Activated T-cell treated with anti-CD3 and anti-CD28 coated beads, Interleukin-2, amount 50 U/mL, for 72 hours (primary cell): ENCODE measurements at regions not wholly inside any gene's neighbourhood (a gene's known extent, or its start where the extent isn't known, plus 50 kb on each side); places are given as distances from the start of the nearest gene placed in this dataset.

ENCODE experiments used
- ATAC-seq, 2 donors: fragments of 150-1000 bp; cut with Tn5 transposase; replicated peaks in 1 of 2; 2 replicates each; pipeline ENCODE4 v1.10.0; 2021; ENCODE audit warnings: moderate library complexity in 2 of 2, mild to moderate bottlenecking in 1 of 2
- DNase-seq, 2 donors: peaks; one replicate each; pipeline ENCODE4 v3.0.0; 2021 to 2022; ENCODE audit warnings: mixed read lengths in 1 of 2
- H3K27ac Mint-ChIP-seq: one replicate; pipeline ENCODE4 v1.8.0; 2022; ENCODE audit warnings: mild to moderate bottlenecking, moderate library complexity, mixed read lengths
- H3K27me3 Mint-ChIP-seq: one replicate; pipeline ENCODE4 v1.8.0; 2022; ENCODE audit warnings: low read depth, mixed read lengths
- H3K36me3 Mint-ChIP-seq, 2 donors: one replicate each; pipeline ENCODE4 v1.8.0; 2022; ENCODE audit warnings: mixed read lengths in 2 of 2, mild to moderate bottlenecking in 1 of 2; ENCODE audit not compliant: insufficient read depth in 2 of 2
- H3K4me1 Mint-ChIP-seq: one replicate; pipeline ENCODE4 v1.8.0; 2022; ENCODE audit warnings: low read depth, mixed read lengths
- H3K4me3 Mint-ChIP-seq, 2 donors: one replicate each; pipeline ENCODE4 v1.8.0; 2022; ENCODE audit warnings: mild to moderate bottlenecking in 2 of 2, mixed read lengths in 2 of 2, moderate library complexity in 2 of 2
- H3K9me3 Mint-ChIP-seq, 2 donors: one replicate each; pipeline ENCODE4 v1.8.0; 2022; ENCODE audit warnings: mixed read lengths in 2 of 2

- no peaks in the 10 kb centered on the region for H3K4me1 Mint-ChIP-seq
- H3K9me3 Mint-ChIP-seq, result peaks cover 10 to 13% of the 10 kb centered on the region in 2 donors
- H3K27ac Mint-ChIP-seq, result no peak overlapping the region
- ATAC-seq, result no peak
- H3K27me3 Mint-ChIP-seq, result peaks cover 26% of the 10 kb centered on the region
- DNase-seq, result no peak
- peaks cover 2 to 5% of the 10 kb centered on the region in 2 donors for H3K36me3 Mint-ChIP-seq
- H3K4me3 Mint-ChIP-seq, result no peak overlapping the region
These were observed 67.6 kb upstream of the RBBP6 start for GRCh38 chr16:24471561-24472350.

- H3K4me3 Mint-ChIP-seq, result no peak overlapping the region
- ATAC-seq (no peak), DNase-seq (no peak)
- peaks cover 16% of the 10 kb centered on the region for H3K27me3 Mint-ChIP-seq
- H3K27ac Mint-ChIP-seq, result no peak overlapping the region
- H3K36me3 Mint-ChIP-seq, result peaks cover 2 to 5% of the 10 kb centered on the region in 2 donors
- no peaks in the 10 kb centered on the region for H3K4me1 Mint-ChIP-seq
- peaks cover 10 to 13% of the 10 kb centered on the region in 2 donors for H3K9me3 Mint-ChIP-seq
These were observed 61.9 kb upstream of the RBBP6 start for GRCh38 chr16:24477492-24477891.

GRCh38 chr16:24478401-24478800 is 61.0 kb upstream of the RBBP6 start:
- no peak overlapping the region for H3K27ac Mint-ChIP-seq
- DNase-seq (no peak), ATAC-seq (no peak)
- H3K4me3 Mint-ChIP-seq, result no peak overlapping the region
- peaks cover 10 to 13% of the 10 kb centered on the region in 2 donors for H3K9me3 Mint-ChIP-seq
- H3K4me1 Mint-ChIP-seq, result no peaks in the 10 kb centered on the region
- peaks cover 2 to 5% of the 10 kb centered on the region in 2 donors for H3K36me3 Mint-ChIP-seq
- H3K27me3 Mint-ChIP-seq, result peaks cover 15% of the 10 kb centered on the region

- no peaks in the 10 kb centered on the region for H3K27me3 Mint-ChIP-seq
- H3K27ac Mint-ChIP-seq, result no peak overlapping the region
- H3K4me1 Mint-ChIP-seq, result no peaks in the 10 kb centered on the region
- H3K36me3 Mint-ChIP-seq, result no peaks in the 10 kb centered on the region
- H3K4me3 Mint-ChIP-seq, result no peak overlapping the region
- no peaks in the 10 kb centered on the region for H3K9me3 Mint-ChIP-seq
- ATAC-seq, result no peak
- no peak for DNase-seq
These were observed 56.6 kb upstream of the RBBP6 start for GRCh38 chr16:24482681-24483202.

DNA sequence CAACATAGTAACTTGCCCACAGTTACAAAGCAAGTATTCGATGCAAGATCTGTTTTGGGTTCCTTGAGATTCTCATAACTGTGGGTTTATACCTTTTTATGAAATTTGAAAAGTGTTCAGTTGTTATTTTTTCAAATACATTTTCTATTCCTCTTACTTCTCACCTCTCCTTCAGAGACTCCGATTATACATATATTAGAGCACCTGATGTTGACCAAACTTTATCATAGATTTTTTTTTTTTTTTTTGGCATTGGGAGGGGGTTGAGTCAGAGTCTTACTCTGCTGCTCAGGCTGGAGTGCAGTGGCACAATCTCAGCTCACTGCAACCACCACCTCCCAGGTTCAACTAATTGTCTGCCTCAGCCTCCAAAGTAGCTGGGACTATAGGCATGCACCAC is 51.3 kb upstream of the RBBP6 start:
- Mint-ChIP-seq H3K27ac (no peak overlapping the region), H3K9me3 (peaks cover 2% of the 10 kb centered on the region in 2 donors), H3K4me1 (no peaks in the 10 kb centered on the region), H3K4me3 (no peak overlapping the region), H3K27me3 (peaks cover 15% of the 10 kb centered on the region), H3K36me3 (peaks cover 3 to 4% of the 10 kb centered on the region in 2 donors)
- DNase-seq (no peak), ATAC-seq (no peak)
